Activated naive CD4-positive, alpha-beta T cell treated with anti-CD3 and anti-CD28 coated beads, Interleukin-2, amount 50 U/mL, for 72 hours (primary cell): ENCODE measurements at regions not wholly inside any gene's neighbourhood (a gene's known extent, or its start where the extent isn't known, plus 50 kb on each side); places are given as distances from the start of the nearest gene placed in this dataset.

Experiments
- ATAC-seq, 2 donors: fragments of 150-1000 bp; cut with Tn5 transposase; 2 replicates each; pipeline ENCODE4 v1.10.0; 2021; ENCODE audit warnings: mild to moderate bottlenecking in 2 of 2, moderate library complexity in 2 of 2
- DNase-seq, 2 donors: peaks; one replicate each; pipeline ENCODE4 v3.0.0; 2021 to 2022; ENCODE audit warnings: low spot score in 2 of 2
- H3K27ac Mint-ChIP-seq, 2 donors: one replicate each; pipeline ENCODE4 v1.8.0; 2022; ENCODE audit warnings: mild to moderate bottlenecking in 2 of 2, mixed read lengths in 2 of 2
- H3K36me3 Mint-ChIP-seq, 2 donors: one replicate each; pipeline ENCODE4 v1.8.0; 2022; ENCODE audit warnings: mixed read lengths in 2 of 2
- H3K9me3 Mint-ChIP-seq, 2 donors: one replicate each; pipeline ENCODE4 v1.8.0; 2022; ENCODE audit warnings: mixed read lengths in 2 of 2

GRCh38 chr5:77948476-77948875 lies 172.3 kb upstream of the TBCA start:
- H3K36me3 Mint-ChIP-seq = no peaks in the 10 kb centered on the region
- no peaks in the 10 kb centered on the region for H3K9me3 Mint-ChIP-seq
- ATAC-seq = no peak
- no peak overlapping the region for H3K27ac Mint-ChIP-seq
- no peak for DNase-seq

- DNase-seq = no peak
- H3K27ac Mint-ChIP-seq = no peak overlapping the region
- H3K36me3 Mint-ChIP-seq = no peaks in the 10 kb centered on the region
- H3K9me3 Mint-ChIP-seq = no peaks in the 10 kb centered on the region
- no peak for ATAC-seq
These were observed 170.9 kb upstream of the TBCA start for GRCh38 chr5:77947041-77947428.

GRCh38 chr5:77946381-77947040 lies 170.4 kb upstream of the TBCA start:
- H3K36me3 Mint-ChIP-seq = no peaks in the 10 kb centered on the region
- ATAC-seq (no peak), DNase-seq (no peak)
- no peaks in the 10 kb centered on the region for H3K9me3 Mint-ChIP-seq
- no peak overlapping the region for H3K27ac Mint-ChIP-seq

GRCh38 chr5:77945874-77946273 lies 169.7 kb upstream of the TBCA start:
- DNase-seq (no peak), ATAC-seq (no peak)
- no peak overlapping the region for H3K27ac Mint-ChIP-seq
- H3K36me3 Mint-ChIP-seq = peaks cover 0 to under 1% of the 10 kb centered on the region in 2 donors
- H3K9me3 Mint-ChIP-seq = peaks cover 0 to 1% of the 10 kb centered on the region in 2 donors

- no peak for ATAC-seq
These were observed 168.7 kb upstream of the TBCA start for GRCh38 chr5:77944757-77945340.

GRCh38 chr5:77943851-77944250 lies 167.7 kb upstream of the TBCA start:
- ATAC-seq (no peak), DNase-seq (no peak)
- H3K9me3 Mint-ChIP-seq = peaks cover 0 to 5% of the 10 kb centered on the region in 2 donors
- H3K27ac Mint-ChIP-seq = no peak overlapping the region
- H3K36me3 Mint-ChIP-seq = peaks cover 0 to 6% of the 10 kb centered on the region in 2 donors

More at GRCh38 chr5:77944757-77945340, 168.7 kb upstream of the TBCA start:
- DNase-seq = no peak
- Mint-ChIP-seq H3K9me3 (peaks cover 0 to 5% of the 10 kb centered on the region in 2 donors), H3K36me3 (peaks cover 0 to 6% of the 10 kb centered on the region in 2 donors), H3K27ac (no peak overlapping the region)

GRCh38 chr5:77942578-77943239 lies 166.6 kb upstream of the TBCA start:
- ATAC-seq (no peak), DNase-seq (no peak)
- Mint-ChIP-seq H3K27ac (no peak overlapping the region), H3K36me3 (peaks cover 0 to 6% of the 10 kb centered on the region in 2 donors), H3K9me3 (peaks cover 0 to 5% of the 10 kb centered on the region in 2 donors)

- no peak overlapping the region for H3K27ac Mint-ChIP-seq
- H3K9me3 Mint-ChIP-seq = peaks cover 0 to 5% of the 10 kb centered on the region in 2 donors
- H3K36me3 Mint-ChIP-seq = peaks cover 0 to 6% of the 10 kb centered on the region in 2 donors
- no peak for ATAC-seq
- DNase-seq = no peak
These were observed 161.1 kb upstream of the TBCA start for GRCh38 chr5:77937015-77937908.

GRCh38 chr5:77936365-77936693 lies 160.2 kb upstream of the TBCA start:
- H3K27ac Mint-ChIP-seq = peak overlapping the region in 1 of 2 donors; percentile 56

GRCh38 chr5:77935506-77936364 lies 159.6 kb upstream of the TBCA start:
- Mint-ChIP-seq H3K27ac (peak overlapping the region in 1 of 2 donors; percentile 56), H3K9me3 (peaks cover 0 to 2% of the 10 kb centered on the region in 2 donors), H3K36me3 (peaks cover 0 to 4% of the 10 kb centered on the region in 2 donors)
- ATAC-seq = peak; percentile 36 to 70
- DNase-seq = no peak

More at GRCh38 chr5:77936365-77936693, 160.2 kb upstream of the TBCA start:
- ATAC-seq (peak in 1 of 2 donors; percentile 46), DNase-seq (no peak)
- H3K36me3 Mint-ChIP-seq = peaks cover 0 to 6% of the 10 kb centered on the region in 2 donors
- H3K9me3 Mint-ChIP-seq = peaks cover 0 to 5% of the 10 kb centered on the region in 2 donors

- Mint-ChIP-seq H3K36me3 (peaks cover 0 to 7% of the 10 kb centered on the region in 2 donors), H3K27ac (no peak overlapping the region), H3K9me3 (peaks cover 5 to 9% of the 10 kb centered on the region in 2 donors)
- DNase-seq (no peak), ATAC-seq (no peak)
These were observed 152.7 kb upstream of the TBCA start for GRCh38 chr5:77928776-77929300.

GRCh38 chr5:77926337-77926736 lies 150.2 kb upstream of the TBCA start:
- no peak overlapping the region for H3K27ac Mint-ChIP-seq
- H3K9me3 Mint-ChIP-seq = peaks cover 5 to 9% of the 10 kb centered on the region in 2 donors
- ATAC-seq (no peak), DNase-seq (no peak)
- H3K36me3 Mint-ChIP-seq = peaks cover 0 to 7% of the 10 kb centered on the region in 2 donors

- peaks cover 0 to 7% of the 10 kb centered on the region in 2 donors for H3K36me3 Mint-ChIP-seq
- peaks cover 5 to 9% of the 10 kb centered on the region in 2 donors for H3K9me3 Mint-ChIP-seq
- DNase-seq (no peak), ATAC-seq (peak in 1 of 2 donors; percentile 60)
- H3K27ac Mint-ChIP-seq = peak overlapping the region in 1 of 2 donors; percentile 3
These were observed 149.4 kb upstream of the TBCA start for GRCh38 chr5:77925503-77925902.

GRCh38 chr5:77924081-77924480 lies 147.9 kb upstream of the TBCA start:
- Mint-ChIP-seq H3K36me3 (peaks cover 0 to 7% of the 10 kb centered on the region in 2 donors), H3K9me3 (peaks cover 5 to 9% of the 10 kb centered on the region in 2 donors), H3K27ac (no peak overlapping the region)
- no peak for ATAC-seq
- DNase-seq = no peak

GRCh38 chr5:77923666-77924065 lies 147.5 kb upstream of the TBCA start:
- DNase-seq = no peak
- Mint-ChIP-seq H3K27ac (no peak overlapping the region), H3K9me3 (peaks cover 5 to 9% of the 10 kb centered on the region in 2 donors), H3K36me3 (peaks cover 0 to 7% of the 10 kb centered on the region in 2 donors)
- ATAC-seq = no peak
